A673 (cell line): ENCODE measurements at regions not wholly inside any gene's neighbourhood (a gene's known extent, or its start where the extent isn't known, plus 50 kb on each side); places are given as distances from the start of the nearest gene placed in this dataset.

ENCODE experiments used
- BruUV-seq: library from RNA; stranded (reverse); fragments of 400-500 nt; replicated peaks from 2 replicates; lab custom pipeline; 2021; lab: Mats Ljungman, UMichigan
- CTCF ChIA-PET: fragments of 300-600 bp; sonication (Branson Sonifier 250); formaldehyde crosslinking; loops from one replicate; lab custom pipeline; 2022; ENCODE audit warnings: antibody characterized with exemption; lab: Charles Lee
- POLR2A ChIA-PET: fragments of 300-600 bp; sonication (Branson Sonifier 250); formaldehyde crosslinking; loops from one replicate; lab custom pipeline; 2022; ENCODE audit warnings: antibody characterized with exemption; ENCODE audit not compliant: low non-redundant PET; lab: Charles Lee
- DNase-seq: peaks from one replicate; pipeline ENCODE4 v3.0.0-alpha.2; 2015; ENCODE audit warnings: low spot score
- H3K27ac ChIP-seq: fragments of 200-600 bp; sonication (generic); 2 replicates; pipeline ENCODE4 v1.5.1; 2016; ENCODE audit warnings: mixed run types, low read depth, mild to moderate bottlenecking, mixed read lengths, antibody characterized with exemption, low read length; ENCODE audit not compliant: poor library complexity, severe bottlenecking
- H3K27me3 ChIP-seq: fragments of 200-600 bp; sonication (generic); replicated peaks from 2 replicates; pipeline ENCODE4 v1.6.1; 2017; ENCODE audit warnings: mixed run types, low read depth, mild to moderate bottlenecking, mixed read lengths, antibody characterized with exemption, low read length; ENCODE audit not compliant: insufficient read depth, poor library complexity
- H3K36me3 ChIP-seq: fragments of 200-600 bp; sonication (generic); 2 replicates; pipeline ENCODE4 v1.6.1; 2016; ENCODE audit warnings: mixed run types, mild to moderate bottlenecking, mixed read lengths, antibody characterized with exemption, low read length; ENCODE audit not compliant: insufficient read depth, poor library complexity, severe bottlenecking
- H3K4me1 ChIP-seq: fragments of 200-600 bp; sonication (generic); 2 replicates; pipeline ENCODE4 v1.6.1; 2017; ENCODE audit warnings: mixed run types, mild to moderate bottlenecking, mixed read lengths, antibody characterized with exemption, low read length; ENCODE audit not compliant: insufficient read depth, poor library complexity, severe bottlenecking
- H3K4me3 ChIP-seq: fragments of 200-600 bp; sonication (generic); 2 replicates; pipeline ENCODE4 v1.5.1; 2016; ENCODE audit warnings: low read depth, mixed run types, mild to moderate bottlenecking, mixed read lengths, low read length; ENCODE audit not compliant: poor library complexity, severe bottlenecking
- H3K9me3 ChIP-seq: fragments of 200-600 bp; sonication (generic); 2 replicates; pipeline ENCODE4 v1.6.1; 2016; ENCODE audit warnings: mixed run types, low read depth, mild to moderate bottlenecking, mixed read lengths, antibody characterized with exemption, low read length; ENCODE audit not compliant: poor library complexity, severe bottlenecking
- EZH2 ChIP-seq: fragments of 200-600 bp; sonication (generic); IDR thresholded peaks from 2 replicates; pipeline ENCODE4 v1.6.1; 2017; ENCODE audit warnings: borderline replicate concordance, low read depth, mild to moderate bottlenecking, mixed read lengths, antibody characterized with exemption, low read length; ENCODE audit not compliant: poor library complexity, severe bottlenecking
- intact Hi-C: fragments of 100-400 bp; cut with micrococcal nuclease; formaldehyde crosslinking; loops from one replicate; pipeline ENCODE4 v1.10.0; 2022; ENCODE audit not compliant: unreplicated experiment
- TF ChIP-seq, protein P1 (sequence below): fragments of 300-800, 200-600 bp; sonication (generic); conservative IDR thresholded peaks from 2 replicates; pipeline ENCODE4 v1.5.1; 2017; ENCODE audit warnings: low read depth, mild to moderate bottlenecking, antibody characterized with exemption, low read length, moderate library complexity, mixed read lengths

DNA sequence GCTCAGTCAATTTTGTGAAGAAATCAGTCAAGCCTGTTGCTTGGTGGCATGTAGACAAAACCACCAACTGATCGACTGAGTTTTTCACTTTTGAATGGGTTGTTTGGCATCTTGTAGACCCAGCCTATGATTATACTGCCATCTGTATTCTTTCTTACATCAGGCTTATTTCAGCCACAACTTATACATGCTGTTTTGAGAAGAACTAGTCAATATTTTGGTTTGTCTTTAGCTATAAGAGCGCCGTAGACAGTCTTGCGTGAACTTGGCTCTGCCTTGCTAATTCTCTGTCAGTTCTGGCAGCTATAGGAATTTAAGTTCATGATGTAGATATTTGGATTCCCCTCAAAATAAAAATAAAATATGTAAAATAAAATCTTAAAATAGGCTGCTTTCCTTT is 742.0 kb upstream of the FANCL start:
- no peaks in the 10 kb centered on the region for H3K4me1 ChIP-seq
- TF ChIP-seq, protein P1, sequence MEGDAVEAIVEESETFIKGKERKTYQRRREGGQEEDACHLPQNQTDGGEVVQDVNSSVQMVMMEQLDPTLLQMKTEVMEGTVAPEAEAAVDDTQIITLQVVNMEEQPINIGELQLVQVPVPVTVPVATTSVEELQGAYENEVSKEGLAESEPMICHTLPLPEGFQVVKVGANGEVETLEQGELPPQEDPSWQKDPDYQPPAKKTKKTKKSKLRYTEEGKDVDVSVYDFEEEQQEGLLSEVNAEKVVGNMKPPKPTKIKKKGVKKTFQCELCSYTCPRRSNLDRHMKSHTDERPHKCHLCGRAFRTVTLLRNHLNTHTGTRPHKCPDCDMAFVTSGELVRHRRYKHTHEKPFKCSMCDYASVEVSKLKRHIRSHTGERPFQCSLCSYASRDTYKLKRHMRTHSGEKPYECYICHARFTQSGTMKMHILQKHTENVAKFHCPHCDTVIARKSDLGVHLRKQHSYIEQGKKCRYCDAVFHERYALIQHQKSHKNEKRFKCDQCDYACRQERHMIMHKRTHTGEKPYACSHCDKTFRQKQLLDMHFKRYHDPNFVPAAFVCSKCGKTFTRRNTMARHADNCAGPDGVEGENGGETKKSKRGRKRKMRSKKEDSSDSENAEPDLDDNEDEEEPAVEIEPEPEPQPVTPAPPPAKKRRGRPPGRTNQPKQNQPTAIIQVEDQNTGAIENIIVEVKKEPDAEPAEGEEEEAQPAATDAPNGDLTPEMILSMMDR: no peak
- TF ChIP-seq EZH2: no peak
- ChIA-PET POLR2A (no interaction called here), CTCF (no interaction called here)
- no peak for DNase-seq
- intact Hi-C loops: no loop called here
- BruUV-seq: no TSS peak
- H3K36me3 ChIP-seq: no peaks in the 10 kb centered on the region
- no peaks in the 10 kb centered on the region for H3K27me3 ChIP-seq
- no peaks in the 10 kb centered on the region for H3K9me3 ChIP-seq
- H3K4me3 ChIP-seq: no peak overlapping the region
- H3K27ac ChIP-seq: no peak overlapping the region

- Histone ChIP-seq H3K27me3 (no peaks in the 10 kb centered on the region), H3K36me3 (no peaks in the 10 kb centered on the region), H3K4me3 (no peak overlapping the region), H3K4me1 (no peaks in the 10 kb centered on the region), H3K9me3 (no peaks in the 10 kb centered on the region), H3K27ac (no peak overlapping the region)
- BruUV-seq: no TSS peak
- intact Hi-C loops: no loop called here
- TF ChIP-seq EZH2: no peak
- TF ChIP-seq, protein P1: no peak
- POLR2A ChIA-PET: no interaction called here
- CTCF ChIA-PET: interaction anchor here (0.6 kb wide), 1 partner anchor 1588 kb away, joined by 4 read pairs; no protein-coding TSS in a partner anchor
- no peak for DNase-seq
These were observed 740.1 kb upstream of the FANCL start for GRCh38 chr2:58981237-58981636.

DNA sequence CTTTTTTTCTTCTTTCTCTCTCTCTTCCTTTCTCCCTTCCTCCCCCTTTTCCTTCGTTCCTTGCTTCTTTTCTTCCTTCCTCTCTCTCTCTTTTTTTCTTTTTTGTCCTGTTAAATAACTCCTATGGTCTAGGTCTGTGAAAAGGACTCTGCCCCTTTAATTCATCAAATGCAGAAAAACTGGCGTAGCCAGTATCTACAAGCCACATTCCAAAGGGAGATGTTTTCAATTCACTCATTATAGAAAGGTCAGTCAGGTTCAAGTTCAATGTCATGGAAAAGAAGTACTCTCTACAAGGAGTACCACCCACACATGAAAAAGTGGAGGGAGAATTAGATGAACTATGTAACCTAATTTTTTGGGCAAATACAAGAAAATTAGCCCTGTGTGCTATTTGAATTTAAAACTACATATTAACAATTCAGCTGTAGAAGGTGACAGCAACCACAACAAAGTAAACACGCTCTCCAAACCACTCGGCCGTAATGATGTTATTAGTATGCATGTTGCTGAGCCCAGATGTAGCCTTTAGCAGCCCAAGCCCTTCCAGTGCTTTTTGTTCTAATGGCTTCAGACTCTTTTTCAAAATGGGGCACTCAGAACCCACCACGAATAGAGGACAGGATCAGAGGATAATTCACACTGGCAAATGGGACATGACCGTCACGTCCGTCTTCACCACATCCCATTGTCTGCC is 735.4 kb upstream of the FANCL start:
- H3K36me3 ChIP-seq: no peaks in the 10 kb centered on the region
- ChIA-PET POLR2A (no interaction called here), CTCF (no interaction called here)
- no peaks in the 10 kb centered on the region for H3K27me3 ChIP-seq
- no peaks in the 10 kb centered on the region for H3K4me1 ChIP-seq
- DNase-seq: no peak
- no peak overlapping the region for H3K4me3 ChIP-seq
- intact Hi-C loops: no loop called here
- BruUV-seq: no TSS peak
- H3K9me3 ChIP-seq: no peaks in the 10 kb centered on the region
- no peak overlapping the region for H3K27ac ChIP-seq
- no peak for TF ChIP-seq EZH2
- TF ChIP-seq, protein P1: no peak
